K562 (cell line): ENCODE measurements at regions not wholly inside any gene's neighbourhood (a gene's known extent, or its start where the extent isn't known, plus 50 kb on each side); places are given as distances from the start of the nearest gene placed in this dataset.

Experiments
- ATAC-seq: fragments of 200-7000 bp; cut with Tn5 transposase; 3 replicates; pipeline ENCODE4 v1.9.1; 2020; ENCODE audit warnings: moderate library complexity
- BruUV-seq: library from RNA; stranded (reverse); fragments of 400-500 nt; replicated peaks from 2 replicates; lab custom pipeline; 2021; lab: Mats Ljungman, UMichigan
- CTCF ChIA-PET: fragments of 300-600 bp; formaldehyde crosslinking; extraction: SDS; loops from one replicate; lab custom pipeline; 2021; ENCODE audit warnings: low intra/inter-chr PET ratio; lab: Yijun Ruan, JAX
- POLR2A ChIA-PET: fragments of 300-600, 350-650 bp; sonication (Branson Sonifier 250); formaldehyde crosslinking; extraction: SDS; loops from one replicate; lab custom pipeline; 2021; ENCODE audit warnings: antibody characterized with exemption, inconsistent platforms; lab: Yijun Ruan, JAX
- DNase-seq, 4 experiments: peaks; one replicate each; pipeline versions ENCODE4 v3.0.0 to v3.0.0-alpha.2; 2011 to 2018; ENCODE audit warnings: low spot score in 3 of 4, mixed read lengths in 3 of 4; ENCODE audit errors: extremely low read depth in 1 of 4
- FAIRE-seq: peaks from 2 replicates; lab custom pipeline; 2011; peaks lifted over from hg19 to GRCh38; lab: Jason Lieb, UNC
- H2AFZ ChIP-seq: 2 replicates; pipeline ENCODE4 v1.6.0; 2011; ENCODE audit warnings: low read depth, low read length, control low read depth, inconsistent platforms
- H3K27ac ChIP-seq: fragments of 200-600 bp; 3 replicates; pipeline ENCODE4 v1.8.0; 2011; ENCODE audit warnings: low read depth, mild to moderate bottlenecking, control low read depth, inconsistent platforms, low read length, moderate library complexity, mixed read lengths; ENCODE audit errors: extremely low read depth
- H3K27me3 ChIP-seq, 2 experiments: fragments of 300-600 bp in 1 of 2; 2 replicates in 1 of 2; 3 replicates in 1 of 2; pipeline versions ENCODE4 v1.6.0 to v1.8.0; 2011; ENCODE audit warnings: inconsistent platforms in 2 of 2, low read length in 2 of 2, mild to moderate bottlenecking in 1 of 2, mixed read lengths in 1 of 2, moderate library complexity in 1 of 2; ENCODE audit not compliant: control insufficient read depth in 2 of 2, insufficient read depth in 2 of 2
- H3K36me3 ChIP-seq: fragments of 300-600 bp; 3 replicates; pipeline ENCODE4 v1.8.0; 2011; ENCODE audit warnings: mild to moderate bottlenecking, low read length, inconsistent platforms; ENCODE audit not compliant: control insufficient read depth, insufficient read depth
- H3K4me1 ChIP-seq, 2 experiments: fragments of 200-600 bp in 1 of 2; replicated peaks in 1 of 2; 2 replicates in 1 of 2; 3 replicates in 1 of 2; pipeline versions ENCODE4 v1.5.1 to v1.8.0; 2011; ENCODE audit warnings: inconsistent platforms in 2 of 2, low read length in 2 of 2, mild to moderate bottlenecking in 1 of 2, mixed read lengths in 1 of 2, moderate library complexity in 1 of 2; ENCODE audit not compliant: control insufficient read depth in 2 of 2, insufficient read depth in 2 of 2
- H3K4me2 ChIP-seq: 2 replicates; pipeline ENCODE4 v1.6.1; 2011; ENCODE audit warnings: low read length, control low read depth, inconsistent platforms, mixed read lengths; ENCODE audit not compliant: insufficient read depth
- H3K4me3 ChIP-seq: fragments of 200-600 bp; sonication (generic), shearing (Covaris generic); 2 replicates; pipeline ENCODE4 v1.5.1; 2016; ENCODE audit warnings: control low read depth, inconsistent platforms
- H3K79me2 ChIP-seq: fragments of 200-600 bp; 3 replicates; pipeline ENCODE4 v1.8.0; 2011; ENCODE audit warnings: low read length, inconsistent platforms; ENCODE audit not compliant: control insufficient read depth, insufficient read depth
- H3K9ac ChIP-seq, 2 experiments: 2 replicates each; pipeline versions ENCODE4 v1.6.0 to v1.6.1; 2011; ENCODE audit warnings: low read depth in 2 of 2, low read length in 2 of 2, control low read depth in 1 of 2, inconsistent platforms in 1 of 2, mild to moderate bottlenecking in 1 of 2, mixed read lengths in 1 of 2; ENCODE audit not compliant: insufficient read depth in 1 of 2
- H3K9me1 ChIP-seq: one replicate; pipeline ENCODE4 v1.6.0; 2011; ENCODE audit warnings: inconsistent platforms, mild to moderate bottlenecking, low read length, moderate library complexity; ENCODE audit not compliant: control insufficient read depth, insufficient read depth
- H3K9me3 ChIP-seq: replicated peaks from 2 replicates; pipeline ENCODE4 v1.5.1; 2011; ENCODE audit warnings: low read depth, low read length, inconsistent platforms; ENCODE audit not compliant: control insufficient read depth, insufficient read depth
- H4K20me1 ChIP-seq: replicated peaks from 2 replicates; pipeline ENCODE4 v1.6.1; 2011; ENCODE audit warnings: low read length, inconsistent platforms, mixed read lengths; ENCODE audit not compliant: control insufficient read depth, insufficient read depth
- ATF1 ChIP-seq, 2 experiments: fragments of 450-650 bp in 1 of 2; IDR thresholded peaks; 2 replicates each; pipeline ENCODE4 v1.6.1; 2016; ENCODE audit warnings: missing compliant biosample characterization in 1 of 2, missing genetic modification characterization in 1 of 2
- C11orf30 ChIP-seq: fragments of 450-650 bp; IDR thresholded peaks from 2 replicates; pipeline ENCODE4 v1.6.1; 2016; ENCODE audit warnings: low read depth, mild to moderate bottlenecking
- CSDE1 ChIP-seq, 2 experiments: fragments of 450-650 bp; IDR thresholded peaks; 2 replicates each; pipeline ENCODE4 v1.6.1; 2016; ENCODE audit warnings: mild to moderate bottlenecking in 1 of 2
- FOXP1 ChIP-seq: sonication (generic); formaldehyde crosslinking; IDR thresholded peaks from 2 replicates; pipeline ENCODE4 v1.8.0; 2022; ENCODE audit warnings: mild to moderate bottlenecking, missing genetic modification reagents
- HEY1 ChIP-seq: fragments of 250-450 bp; sonication (Bioruptor Pico); IDR thresholded peaks from 2 replicates; pipeline ENCODE4 v1.5.0; 2020; ENCODE audit warnings: mild to moderate bottlenecking, moderate library complexity, borderline replicate concordance
- SIN3B ChIP-seq: fragments of 450-650 bp; IDR thresholded peaks from 2 replicates; pipeline ENCODE4 v1.6.1; 2017; ENCODE audit warnings: low read depth, mild to moderate bottlenecking, moderate library complexity
- THRAP3 ChIP-seq: fragments of 450-650 bp; IDR thresholded peaks from 2 replicates; pipeline ENCODE4 v1.6.1; 2016; ENCODE audit warnings: mild to moderate bottlenecking, inconsistent platforms, borderline replicate concordance
- TOE1 ChIP-seq, 2 experiments: fragments of 450-650 bp in 1 of 2; sonication (generic) in 1 of 2; formaldehyde crosslinking in 1 of 2; IDR thresholded peaks; 2 replicates each; pipeline versions ENCODE4 v1.7.1 to v1.8.0; 2016 to 2022; ENCODE audit warnings: borderline replicate concordance in 2 of 2, mild to moderate bottlenecking in 2 of 2, antibody characterized with exemption in 1 of 2, inconsistent platforms in 1 of 2, low read depth in 1 of 2, missing genetic modification reagents in 1 of 2, moderate library complexity in 1 of 2
- WGBS: fragments of 100-300 bp; shearing (Covaris generic); methylation state at CpG from one replicate; pipeline ENCODE4 v1.1.6; 2016; ENCODE audit warnings: low coverage, mixed read lengths; ENCODE audit not compliant: insufficient coverage; ENCODE audit errors: missing lambda C conversion rate; 5-methylcytosine and 5-hydroxymethylcytosine counted together
- in situ Hi-C: fragments of 300-500 bp; cut with MboI; formaldehyde crosslinking; loops from 4 replicates; pipeline ENCODE4 v1.15.0; 2018; ENCODE audit warnings: inconsistent platforms, mixed read lengths
- intact Hi-C: fragments of 100-400 bp; cut with micrococcal nuclease; formaldehyde crosslinking; loops from 2 replicates; pipeline ENCODE4 v1.14.2; 2022
- TF ChIP-seq, protein P1 (sequence below): fragments of 250-450 bp; sonication (Bioruptor Pico); IDR thresholded peaks from 2 replicates; pipeline ENCODE4 v1.8.0; 2021; ENCODE audit warnings: moderate library complexity, mild to moderate bottlenecking, inconsistent platforms
- TF ChIP-seq, protein P2 (sequence below): fragments of 450-650 bp; IDR thresholded peaks from 2 replicates; pipeline ENCODE4 v1.6.1; 2016
- TF ChIP-seq, protein P3 (sequence below): fragments of 450-650 bp; formaldehyde crosslinking; IDR thresholded peaks from 2 replicates; pipeline ENCODE4 v1.4.0; 2020; ENCODE audit warnings: mild to moderate bottlenecking, moderate library complexity
- TF ChIP-seq, protein P4 (sequence below), 2 experiments: fragments of 450-650 bp; conservative IDR thresholded peaks; 2 replicates each; pipeline ENCODE4 v1.6.1; 2017; ENCODE audit warnings: mild to moderate bottlenecking in 2 of 2, moderate library complexity in 2 of 2
- TF ChIP-seq, protein P5 (sequence below): sonication (generic); formaldehyde crosslinking; IDR thresholded peaks from 2 replicates; pipeline ENCODE4 v1.8.1; 2023; ENCODE audit warnings: mild to moderate bottlenecking, missing genetic modification reagents

DNA sequence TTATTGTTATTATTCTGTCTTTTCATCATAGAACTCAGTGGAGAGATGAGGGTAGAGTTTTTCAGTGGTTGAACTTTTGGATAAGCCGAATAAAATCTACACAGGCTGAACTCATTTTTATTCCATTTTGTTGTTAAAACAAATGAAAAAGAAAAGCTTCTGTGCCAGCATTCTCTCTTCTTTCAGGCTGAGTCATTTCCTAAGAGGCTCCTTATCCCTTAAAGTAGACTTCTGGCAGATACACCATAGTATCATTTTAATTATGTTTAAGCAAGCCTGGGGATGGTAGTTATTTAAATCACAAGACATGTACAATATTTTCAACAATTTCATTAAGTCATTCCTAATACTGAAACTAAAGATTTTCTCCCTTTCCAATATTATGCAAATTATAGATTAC lies 1364.0 kb upstream of the NRXN1 start (continued):
- TF ChIP-seq THRAP3, result no peak
- TF ChIP-seq, protein P1, sequence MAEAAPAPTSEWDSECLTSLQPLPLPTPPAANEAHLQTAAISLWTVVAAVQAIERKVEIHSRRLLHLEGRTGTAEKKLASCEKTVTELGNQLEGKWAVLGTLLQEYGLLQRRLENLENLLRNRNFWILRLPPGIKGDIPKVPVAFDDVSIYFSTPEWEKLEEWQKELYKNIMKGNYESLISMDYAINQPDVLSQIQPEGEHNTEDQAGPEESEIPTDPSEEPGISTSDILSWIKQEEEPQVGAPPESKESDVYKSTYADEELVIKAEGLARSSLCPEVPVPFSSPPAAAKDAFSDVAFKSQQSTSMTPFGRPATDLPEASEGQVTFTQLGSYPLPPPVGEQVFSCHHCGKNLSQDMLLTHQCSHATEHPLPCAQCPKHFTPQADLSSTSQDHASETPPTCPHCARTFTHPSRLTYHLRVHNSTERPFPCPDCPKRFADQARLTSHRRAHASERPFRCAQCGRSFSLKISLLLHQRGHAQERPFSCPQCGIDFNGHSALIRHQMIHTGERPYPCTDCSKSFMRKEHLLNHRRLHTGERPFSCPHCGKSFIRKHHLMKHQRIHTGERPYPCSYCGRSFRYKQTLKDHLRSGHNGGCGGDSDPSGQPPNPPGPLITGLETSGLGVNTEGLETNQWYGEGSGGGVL (CRISPR knock-in tag), result no peak
- TF ChIP-seq, protein P2, sequence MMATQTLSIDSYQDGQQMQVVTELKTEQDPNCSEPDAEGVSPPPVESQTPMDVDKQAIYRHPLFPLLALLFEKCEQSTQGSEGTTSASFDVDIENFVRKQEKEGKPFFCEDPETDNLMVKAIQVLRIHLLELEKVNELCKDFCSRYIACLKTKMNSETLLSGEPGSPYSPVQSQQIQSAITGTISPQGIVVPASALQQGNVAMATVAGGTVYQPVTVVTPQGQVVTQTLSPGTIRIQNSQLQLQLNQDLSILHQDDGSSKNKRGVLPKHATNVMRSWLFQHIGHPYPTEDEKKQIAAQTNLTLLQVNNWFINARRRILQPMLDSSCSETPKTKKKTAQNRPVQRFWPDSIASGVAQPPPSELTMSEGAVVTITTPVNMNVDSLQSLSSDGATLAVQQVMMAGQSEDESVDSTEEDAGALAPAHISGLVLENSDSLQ, result no peak
- TF ChIP-seq TOE1 (IDR thresholded peaks at IDR 0.05; ENCODE audit: borderline replicate concordance), result no peak
- no peak for TF ChIP-seq TOE1 (CRISPR knock-in tag; IDR thresholded peaks at IDR 0.05; ENCODE audit: borderline replicate concordance, low read depth)

DNA sequence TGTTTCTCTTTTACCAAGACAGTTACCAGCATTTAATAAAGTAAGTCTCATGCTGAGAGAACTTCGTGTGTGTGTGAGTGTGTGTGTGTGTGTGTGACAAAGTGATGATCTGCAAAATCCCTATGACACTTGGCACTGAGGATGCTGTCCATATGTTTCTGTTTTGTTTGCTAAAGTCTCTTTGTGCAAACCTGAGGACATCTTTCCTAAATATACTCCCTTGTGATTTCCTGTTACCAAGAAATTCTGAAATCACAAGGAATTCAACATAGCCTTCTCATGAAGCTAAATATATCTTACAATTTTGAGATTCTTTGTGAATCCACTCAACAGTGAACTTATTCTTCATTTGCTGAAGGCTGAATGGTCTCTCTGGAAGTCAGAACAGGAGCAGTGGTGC lies 1359.7 kb upstream of the NRXN1 start:
- Histone ChIP-seq H4K20me1 (no peaks in the 10 kb centered on the region), H3K79me2 (no peaks in the 10 kb centered on the region), H3K36me3 (no peaks in the 10 kb centered on the region), H2AFZ (no peak overlapping the region), H3K9me3 (no peaks in the 10 kb centered on the region), H3K4me3 (no peak overlapping the region), H3K4me2 (no peak overlapping the region), H3K27me3 (no peaks in the 10 kb centered on the region), H3K9me1 (no peaks in the 10 kb centered on the region), H3K9ac (no peak overlapping the region), H3K27ac (no peak overlapping the region), H3K4me1 (no peaks in the 10 kb centered on the region)
- CTCF ChIA-PET, result no interaction called here
- BruUV-seq, result no TSS peak
- DNase-seq (no peak), FAIRE-seq (no peak), ATAC-seq (no peak)
- in situ Hi-C loops, result no loop called here
- POLR2A ChIA-PET, result no interaction called here
- 0% methylated on average over 1 of the region's 1 CpG for WGBS
- intact Hi-C loops, result no loop called here
- TF ChIP-seq ATF1 (CRISPR knock-in tag; IDR thresholded peaks at IDR 0.05) (no peak), ATF1 (tag; IDR thresholded peaks at IDR 0.05) (no peak), THRAP3 (no peak), HEY1 (CRISPR knock-in tag) (no peak), CSDE1 (IDR thresholded peaks at IDR 0.05) (no peak), SIN3B (no peak), FOXP1 (CRISPR knock-in tag) (no peak), C11orf30 (no peak)
- TF ChIP-seq, protein P3, sequence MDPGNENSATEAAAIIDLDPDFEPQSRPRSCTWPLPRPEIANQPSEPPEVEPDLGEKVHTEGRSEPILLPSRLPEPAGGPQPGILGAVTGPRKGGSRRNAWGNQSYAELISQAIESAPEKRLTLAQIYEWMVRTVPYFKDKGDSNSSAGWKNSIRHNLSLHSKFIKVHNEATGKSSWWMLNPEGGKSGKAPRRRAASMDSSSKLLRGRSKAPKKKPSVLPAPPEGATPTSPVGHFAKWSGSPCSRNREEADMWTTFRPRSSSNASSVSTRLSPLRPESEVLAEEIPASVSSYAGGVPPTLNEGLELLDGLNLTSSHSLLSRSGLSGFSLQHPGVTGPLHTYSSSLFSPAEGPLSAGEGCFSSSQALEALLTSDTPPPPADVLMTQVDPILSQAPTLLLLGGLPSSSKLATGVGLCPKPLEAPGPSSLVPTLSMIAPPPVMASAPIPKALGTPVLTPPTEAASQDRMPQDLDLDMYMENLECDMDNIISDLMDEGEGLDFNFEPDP (CRISPR knock-in tag), result no peak
- TF ChIP-seq, protein P4, sequence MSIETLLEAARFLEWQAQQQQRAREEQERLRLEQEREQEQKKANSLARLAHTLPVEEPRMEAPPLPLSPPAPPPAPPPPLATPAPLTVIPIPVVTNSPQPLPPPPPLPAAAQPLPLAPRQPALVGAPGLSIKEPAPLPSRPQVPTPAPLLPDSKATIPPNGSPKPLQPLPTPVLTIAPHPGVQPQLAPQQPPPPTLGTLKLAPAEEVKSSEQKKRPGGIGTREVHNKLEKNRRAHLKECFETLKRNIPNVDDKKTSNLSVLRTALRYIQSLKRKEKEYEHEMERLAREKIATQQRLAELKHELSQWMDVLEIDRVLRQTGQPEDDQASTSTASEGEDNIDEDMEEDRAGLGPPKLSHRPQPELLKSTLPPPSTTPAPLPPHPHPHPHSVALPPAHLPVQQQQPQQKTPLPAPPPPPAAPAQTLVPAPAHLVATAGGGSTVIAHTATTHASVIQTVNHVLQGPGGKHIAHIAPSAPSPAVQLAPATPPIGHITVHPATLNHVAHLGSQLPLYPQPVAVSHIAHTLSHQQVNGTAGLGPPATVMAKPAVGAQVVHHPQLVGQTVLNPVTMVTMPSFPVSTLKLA (conservative IDR thresholded peaks at IDR 0.05), result no peak
- TF ChIP-seq, protein P5, sequence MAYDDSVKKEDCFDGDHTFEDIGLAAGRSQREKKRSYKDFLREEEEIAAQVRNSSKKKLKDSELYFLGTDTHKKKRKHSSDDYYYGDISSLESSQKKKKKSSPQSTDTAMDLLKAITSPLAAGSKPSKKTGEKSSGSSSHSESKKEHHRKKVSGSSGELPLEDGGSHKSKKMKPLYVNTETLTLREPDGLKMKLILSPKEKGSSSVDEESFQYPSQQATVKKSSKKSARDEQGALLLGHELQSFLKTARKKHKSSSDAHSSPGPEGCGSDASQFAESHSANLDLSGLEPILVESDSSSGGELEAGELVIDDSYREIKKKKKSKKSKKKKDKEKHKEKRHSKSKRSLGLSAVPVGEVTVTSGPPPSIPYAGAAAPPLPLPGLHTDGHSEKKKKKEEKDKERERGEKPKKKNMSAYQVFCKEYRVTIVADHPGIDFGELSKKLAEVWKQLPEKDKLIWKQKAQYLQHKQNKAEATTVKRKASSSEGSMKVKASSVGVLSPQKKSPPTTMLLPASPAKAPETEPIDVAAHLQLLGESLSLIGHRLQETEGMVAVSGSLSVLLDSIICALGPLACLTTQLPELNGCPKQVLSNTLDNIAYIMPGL (CRISPR knock-in tag), result no peak
